Bronchial epithelial cell (primary cell): ENCODE measurements at regions not wholly inside any gene's neighbourhood (a gene's known extent, or its start where the extent isn't known, plus 50 kb on each side); places are given as distances from the start of the nearest gene placed in this dataset.

ENCODE experiments used
- DNase-seq: peaks from one replicate; pipeline ENCODE4 v3.0.0-alpha.2; 2010; ENCODE audit warnings: low read depth
- FAIRE-seq: peaks from 2 replicates; lab custom pipeline; 2011; peaks lifted over from hg19 to GRCh38; lab: Jason Lieb, UNC
- H3K27me3 ChIP-seq: 2 replicates; pipeline ENCODE4 v1.5.1; 2011; ENCODE audit warnings: low read length; ENCODE audit not compliant: control insufficient read depth, insufficient read depth
- H3K36me3 ChIP-seq: 2 replicates; pipeline ENCODE4 v1.5.1; 2011; ENCODE audit warnings: low read length; ENCODE audit not compliant: control insufficient read depth, insufficient read depth
- H3K4me3 ChIP-seq: 2 replicates; pipeline ENCODE4 v1.5.1; 2011; ENCODE audit warnings: mild to moderate bottlenecking, low read depth, low read length, control low read depth
- CTCF ChIP-seq: IDR thresholded peaks from 2 replicates; pipeline ENCODE4 v1.5.1; 2011; ENCODE audit warnings: mild to moderate bottlenecking, moderate library complexity, low read length, control low read depth, inconsistent platforms; ENCODE audit not compliant: insufficient read depth, severe bottlenecking

- H3K36me3 ChIP-seq, result no peaks in the 10 kb centered on the region
- DNase-seq, result no peak
- no peaks in the 10 kb centered on the region for H3K27me3 ChIP-seq
- FAIRE-seq, result no peak
- no peak overlapping the region for H3K4me3 ChIP-seq
- TF ChIP-seq CTCF, result no peak
Observed at GRCh38 chr2:65626831-65627230, 194.4 kb upstream of the SPRED2 start.

GRCh38 chr2:65625982-65626381, 193.6 kb upstream of the SPRED2 start:
- DNase-seq, result no peak
- H3K36me3 ChIP-seq, result no peaks in the 10 kb centered on the region
- FAIRE-seq, result no peak
- H3K4me3 ChIP-seq, result no peak overlapping the region
- no peak for TF ChIP-seq CTCF
- no peaks in the 10 kb centered on the region for H3K27me3 ChIP-seq

GRCh38 chr2:65622951-65623535, 190.6 kb upstream of the SPRED2 start:
- Histone ChIP-seq H3K4me3 (no peak overlapping the region), H3K27me3 (no peaks in the 10 kb centered on the region), H3K36me3 (no peaks in the 10 kb centered on the region)
- TF ChIP-seq CTCF, result no peak
- no peak for DNase-seq
- no peak for FAIRE-seq

GRCh38 chr2:65622499-65622898, 190.1 kb upstream of the SPRED2 start:
- no peaks in the 10 kb centered on the region for H3K27me3 ChIP-seq
- no peak for TF ChIP-seq CTCF
- H3K36me3 ChIP-seq, result no peaks in the 10 kb centered on the region
- no peak overlapping the region for H3K4me3 ChIP-seq
- DNase-seq (no peak), FAIRE-seq (no peak)

- FAIRE-seq, result no peak
- H3K4me3 ChIP-seq, result no peak overlapping the region
- no peak for DNase-seq
- no peaks in the 10 kb centered on the region for H3K27me3 ChIP-seq
- H3K36me3 ChIP-seq, result no peaks in the 10 kb centered on the region
- no peak for TF ChIP-seq CTCF
Observed at GRCh38 chr2:65620524-65620923, 188.1 kb upstream of the SPRED2 start.

GRCh38 chr2:65620026-65620425, 187.6 kb upstream of the SPRED2 start:
- no peaks in the 10 kb centered on the region for H3K27me3 ChIP-seq
- H3K36me3 ChIP-seq, result no peaks in the 10 kb centered on the region
- DNase-seq (no peak), FAIRE-seq (no peak)
- no peak overlapping the region for H3K4me3 ChIP-seq
- TF ChIP-seq CTCF, result no peak
